HepG2 (cell line): ENCODE measurements at regions not wholly inside any gene's neighbourhood (a gene's known extent, or its start where the extent isn't known, plus 50 kb on each side); places are given as distances from the start of the nearest gene placed in this dataset.

Experiments
- ATAC-seq: fragments of 200-7000 bp; cut with Tn5 transposase; 3 replicates; pipeline ENCODE4 v1.9.1; 2020; ENCODE audit warnings: mild to moderate bottlenecking, moderate library complexity
- BruUV-seq: library from RNA; stranded (reverse); fragments of 400-500 nt; replicated peaks from 2 replicates; lab custom pipeline; 2021; lab: Mats Ljungman, UMichigan
- CTCF ChIA-PET: fragments of 300-600 bp; formaldehyde crosslinking; extraction: SDS; loops from one replicate; lab custom pipeline; 2021; ENCODE audit warnings: low total read pairs, inconsistent platforms, low intra/inter-chr PET ratio; lab: Yijun Ruan, JAX
- POLR2A ChIA-PET: fragments of 350-600 bp; sonication (Branson Sonifier 250); formaldehyde crosslinking; loops from one replicate; lab custom pipeline; 2020; ENCODE audit warnings: antibody characterized with exemption, inconsistent platforms; lab: Yijun Ruan, JAX
- DNase-seq: peaks from one replicate; pipeline ENCODE4 v3.0.0-alpha.2; 2015; ENCODE audit warnings: low spot score
- FAIRE-seq: peaks from 3 replicates; lab custom pipeline; 2011; peaks lifted over from hg19 to GRCh38; lab: Jason Lieb, UNC
- H2AFZ ChIP-seq: one replicate; pipeline ENCODE4 v1.6.1; 2011; ENCODE audit warnings: low read length, inconsistent platforms
- H3K27ac ChIP-seq: fragments of 300-600 bp; 3 replicates; pipeline ENCODE4 v1.8.0; 2011; ENCODE audit warnings: mixed run types, mild to moderate bottlenecking, mixed read lengths, low read length, inconsistent platforms; ENCODE audit not compliant: insufficient read depth; ENCODE audit errors: extremely low read length
- H3K27me3 ChIP-seq, 2 experiments: fragments of 200-600 bp in 1 of 2; 2 replicates in 1 of 2; 3 replicates in 1 of 2; pipeline versions ENCODE4 v1.6.0 to v1.8.0; 2011; ENCODE audit warnings: low read length in 2 of 2, mild to moderate bottlenecking in 2 of 2, moderate library complexity in 2 of 2, inconsistent platforms in 1 of 2; ENCODE audit not compliant: insufficient read depth in 2 of 2, control insufficient read depth in 1 of 2
- H3K36me3 ChIP-seq, 2 experiments: fragments of 200-600 bp in 1 of 2; replicated peaks in 1 of 2; 2 replicates in 1 of 2; 3 replicates in 1 of 2; pipeline versions ENCODE4 v1.5.1 to v1.8.0; 2011; ENCODE audit warnings: low read length in 2 of 2, inconsistent platforms in 1 of 2; ENCODE audit not compliant: insufficient read depth in 2 of 2, control insufficient read depth in 1 of 2
- H3K4me1 ChIP-seq: 2 replicates; pipeline ENCODE4 v1.5.1; 2012; ENCODE audit warnings: low read length, inconsistent platforms; ENCODE audit not compliant: insufficient read depth
- H3K4me2 ChIP-seq: 2 replicates; pipeline ENCODE4 v1.6.0; 2011; ENCODE audit warnings: low read depth, low read length, inconsistent platforms
- H3K4me3 ChIP-seq, 3 experiments: fragments of 200-600 bp in 1 of 3; sonication (generic), shearing (Covaris generic) in 1 of 3; replicated peaks in 1 of 3; 2 replicates each; pipeline ENCODE4 v1.5.1; 2011 to 2016; ENCODE audit warnings: low read length in 3 of 3, inconsistent platforms in 2 of 3, low read depth in 2 of 3, mild to moderate bottlenecking in 2 of 3, control low read depth in 1 of 3, mixed read lengths in 1 of 3; ENCODE audit not compliant: insufficient read depth in 1 of 3
- H3K79me2 ChIP-seq: one replicate; pipeline ENCODE4 v1.6.1; 2011; ENCODE audit warnings: low read length, inconsistent platforms; ENCODE audit not compliant: insufficient read depth
- H3K9ac ChIP-seq: 2 replicates; pipeline ENCODE4 v1.6.0; 2011; ENCODE audit warnings: mild to moderate bottlenecking, low read depth, low read length, inconsistent platforms; ENCODE audit not compliant: insufficient read depth
- H3K9me3 ChIP-seq: 2 replicates; pipeline ENCODE4 v1.5.1; 2012; ENCODE audit warnings: mild to moderate bottlenecking, low read length
- H4K20me1 ChIP-seq: 2 replicates; pipeline ENCODE4 v1.6.0; 2011; ENCODE audit warnings: inconsistent platforms, mild to moderate bottlenecking, low read length, moderate library complexity; ENCODE audit not compliant: insufficient read depth
- EED ChIP-seq: sonication (generic); formaldehyde crosslinking; IDR thresholded peaks from 2 replicates; pipeline ENCODE4 v1.5.0; 2020; ENCODE audit warnings: mild to moderate bottlenecking, missing genetic modification reagents
- FOXM1 ChIP-seq: sonication (generic); formaldehyde crosslinking; IDR thresholded peaks from 2 replicates; pipeline ENCODE4 v1.5.0; 2020; ENCODE audit warnings: missing genetic modification reagents
- HNRNPK ChIP-seq: fragments of 200-400 bp; formaldehyde crosslinking; IDR thresholded peaks from 2 replicates; pipeline ENCODE4 v1.6.1; 2018; ENCODE audit warnings: low read length, low read depth, moderate library complexity, mild to moderate bottlenecking; ENCODE audit not compliant: poor library complexity, severe bottlenecking
- HOXD1 ChIP-seq: sonication (generic); formaldehyde crosslinking; IDR thresholded peaks from 2 replicates; pipeline ENCODE4 v1.5.0; 2020; ENCODE audit warnings: missing genetic modification reagents
- RBM22 ChIP-seq: fragments of 200-400 bp; formaldehyde crosslinking; optimal IDR thresholded peaks from 2 replicates; pipeline ENCODE3; 2017; ENCODE audit warnings: mild to moderate bottlenecking, low read length, moderate library complexity
- STAG1 ChIP-seq: sonication (generic); formaldehyde crosslinking; IDR thresholded peaks from 2 replicates; pipeline ENCODE4 v1.4.0; 2020; ENCODE audit warnings: missing genetic modification reagents
- XBP1 ChIP-seq: sonication (generic); formaldehyde crosslinking; IDR thresholded peaks from 2 replicates; pipeline ENCODE4 v1.5.0; 2020; ENCODE audit warnings: missing genetic modification reagents
- ZNF543 ChIP-seq: sonication (generic); formaldehyde crosslinking; IDR thresholded peaks from 2 replicates; pipeline ENCODE4 v1.4.0; 2020; ENCODE audit warnings: mild to moderate bottlenecking, missing genetic modification reagents
- ZNF574 ChIP-seq: sonication (generic); formaldehyde crosslinking; IDR thresholded peaks from 2 replicates; pipeline ENCODE4 v1.4.0; 2020; ENCODE audit warnings: missing genetic modification reagents
- ZXDC ChIP-seq: sonication (generic); formaldehyde crosslinking; IDR thresholded peaks from 2 replicates; pipeline ENCODE4 v1.5.0; 2020; ENCODE audit warnings: mild to moderate bottlenecking, missing genetic modification reagents
- WGBS: methylation state at CpG from one replicate; pipeline ENCODE4 v1.1.6; 2017; ENCODE audit warnings: low lambda C conversion rate; 5-methylcytosine and 5-hydroxymethylcytosine counted together
- in situ Hi-C: cut with HindIII; loops from 2 replicates; pipeline ENCODE4 v1.10.0; 2017; ENCODE audit warnings: low pct_unique_long_range_greater_than_20kb; ENCODE audit not compliant: extremely low pct_ligation_motif_present
- intact Hi-C: fragments of 100-400 bp; cut with micrococcal nuclease; formaldehyde crosslinking; loops from one replicate; pipeline ENCODE4 v1.10.0; 2022; ENCODE audit not compliant: unreplicated experiment
- TF ChIP-seq, protein P1 (sequence below): sonication (generic); formaldehyde crosslinking; conservative IDR thresholded peaks from 2 replicates; pipeline ENCODE4 v1.8.1; 2023; ENCODE audit warnings: missing genetic modification reagents
- TF ChIP-seq, protein P2 (sequence below): sonication (generic); formaldehyde crosslinking; IDR thresholded peaks from 2 replicates; pipeline ENCODE4 v1.8.0; 2022; ENCODE audit warnings: mild to moderate bottlenecking, missing genetic modification reagents, moderate library complexity

DNA sequence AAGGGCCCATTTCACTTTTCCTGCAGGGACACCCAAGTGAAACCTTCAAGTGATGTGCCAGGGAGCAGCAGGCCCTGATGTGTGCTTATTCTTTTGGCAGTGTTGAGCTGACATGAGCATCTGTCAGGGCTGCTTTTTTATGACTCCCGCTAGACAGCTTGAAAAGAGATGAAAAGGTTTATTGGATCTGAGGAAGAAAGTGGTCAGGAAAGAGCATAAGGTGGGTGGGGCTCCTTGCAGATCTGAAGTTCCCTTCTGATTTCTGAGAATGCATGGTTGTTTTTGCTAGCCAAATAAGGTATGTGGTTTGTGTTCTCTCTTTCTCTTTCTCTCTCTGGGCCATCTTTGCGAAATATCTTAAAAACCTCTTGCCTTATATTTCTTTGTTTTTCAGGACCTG is 316.1 kb downstream of the DMRT2 start:
- Histone ChIP-seq H3K9ac (no peak overlapping the region), H3K27me3 (no peaks in the 10 kb centered on the region), H3K9me3 (no peaks in the 10 kb centered on the region), H3K4me1 (no peaks in the 10 kb centered on the region), H2AFZ (no peak overlapping the region), H3K36me3 (no peaks in the 10 kb centered on the region), H3K4me2 (no peak overlapping the region), H4K20me1 (no peaks in the 10 kb centered on the region), H3K27ac (no peak overlapping the region), H3K79me2 (no peaks in the 10 kb centered on the region), H3K4me3 (no peak overlapping the region)
- BruUV-seq, result no TSS peak
- TF ChIP-seq FOXM1 (CRISPR knock-in tag) (no peak), ZNF543 (no peak), HNRNPK (no peak), STAG1 (CRISPR knock-in tag) (no peak), RBM22 (no peak), ZXDC (no peak), XBP1 (CRISPR knock-in tag) (no peak), EED (CRISPR knock-in tag) (no peak), ZNF574 (CRISPR knock-in tag) (no peak), HOXD1 (CRISPR knock-in tag) (no peak)
- TF ChIP-seq, protein P1, sequence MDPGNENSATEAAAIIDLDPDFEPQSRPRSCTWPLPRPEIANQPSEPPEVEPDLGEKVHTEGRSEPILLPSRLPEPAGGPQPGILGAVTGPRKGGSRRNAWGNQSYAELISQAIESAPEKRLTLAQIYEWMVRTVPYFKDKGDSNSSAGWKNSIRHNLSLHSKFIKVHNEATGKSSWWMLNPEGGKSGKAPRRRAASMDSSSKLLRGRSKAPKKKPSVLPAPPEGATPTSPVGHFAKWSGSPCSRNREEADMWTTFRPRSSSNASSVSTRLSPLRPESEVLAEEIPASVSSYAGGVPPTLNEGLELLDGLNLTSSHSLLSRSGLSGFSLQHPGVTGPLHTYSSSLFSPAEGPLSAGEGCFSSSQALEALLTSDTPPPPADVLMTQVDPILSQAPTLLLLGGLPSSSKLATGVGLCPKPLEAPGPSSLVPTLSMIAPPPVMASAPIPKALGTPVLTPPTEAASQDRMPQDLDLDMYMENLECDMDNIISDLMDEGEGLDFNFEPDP, result no peak
- TF ChIP-seq, protein P2, sequence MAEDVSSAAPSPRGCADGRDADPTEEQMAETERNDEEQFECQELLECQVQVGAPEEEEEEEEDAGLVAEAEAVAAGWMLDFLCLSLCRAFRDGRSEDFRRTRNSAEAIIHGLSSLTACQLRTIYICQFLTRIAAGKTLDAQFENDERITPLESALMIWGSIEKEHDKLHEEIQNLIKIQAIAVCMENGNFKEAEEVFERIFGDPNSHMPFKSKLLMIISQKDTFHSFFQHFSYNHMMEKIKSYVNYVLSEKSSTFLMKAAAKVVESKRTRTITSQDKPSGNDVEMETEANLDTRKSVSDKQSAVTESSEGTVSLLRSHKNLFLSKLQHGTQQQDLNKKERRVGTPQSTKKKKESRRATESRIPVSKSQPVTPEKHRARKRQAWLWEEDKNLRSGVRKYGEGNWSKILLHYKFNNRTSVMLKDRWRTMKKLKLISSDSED (CRISPR knock-in tag), result no peak
- ChIA-PET CTCF (no interaction called here), POLR2A (no interaction called here)
- no peak for FAIRE-seq
- intact Hi-C loops, result no loop called here
- ATAC-seq, result no peak
- in situ Hi-C loops, result no loop called here
- DNase-seq, result no peak
- 26% methylated on average over 2 of the region's 2 CpGs for WGBS
